ENCODE measurements at regions not wholly inside any gene's neighbourhood (a gene's known extent, or its start where the extent isn't known, plus 50 kb on each side); places are given as distances from the start of the nearest gene placed in this dataset.
"Not testable (repeated sequence)": the region's sequence is repeated elsewhere in the genome, so short reads cannot be mapped to it uniquely, and the experiment has no call there.

DNA sequence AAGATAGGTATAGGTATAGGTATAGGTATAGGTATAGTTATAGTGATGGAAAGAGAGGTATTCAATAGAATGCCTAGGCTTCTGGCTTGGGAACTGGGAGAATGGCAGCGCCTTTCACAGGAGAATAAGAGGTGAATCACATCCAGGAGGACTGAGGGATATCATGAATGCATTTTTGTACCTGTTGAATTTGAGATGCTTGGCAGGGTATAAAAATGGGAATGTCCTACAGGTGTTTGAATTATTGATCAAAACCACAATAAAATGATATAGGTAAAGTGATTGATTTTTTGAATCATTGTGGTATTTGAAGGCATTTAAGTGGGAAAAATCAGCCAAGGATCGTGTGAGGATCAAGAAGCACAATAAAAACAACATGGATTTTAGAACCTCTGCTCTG, 119.2 kb upstream of the ARG1 start:
- no peak for DNase-seq (ENCODE audit: low read depth)
- TF ChIP-seq, protein P1, sequence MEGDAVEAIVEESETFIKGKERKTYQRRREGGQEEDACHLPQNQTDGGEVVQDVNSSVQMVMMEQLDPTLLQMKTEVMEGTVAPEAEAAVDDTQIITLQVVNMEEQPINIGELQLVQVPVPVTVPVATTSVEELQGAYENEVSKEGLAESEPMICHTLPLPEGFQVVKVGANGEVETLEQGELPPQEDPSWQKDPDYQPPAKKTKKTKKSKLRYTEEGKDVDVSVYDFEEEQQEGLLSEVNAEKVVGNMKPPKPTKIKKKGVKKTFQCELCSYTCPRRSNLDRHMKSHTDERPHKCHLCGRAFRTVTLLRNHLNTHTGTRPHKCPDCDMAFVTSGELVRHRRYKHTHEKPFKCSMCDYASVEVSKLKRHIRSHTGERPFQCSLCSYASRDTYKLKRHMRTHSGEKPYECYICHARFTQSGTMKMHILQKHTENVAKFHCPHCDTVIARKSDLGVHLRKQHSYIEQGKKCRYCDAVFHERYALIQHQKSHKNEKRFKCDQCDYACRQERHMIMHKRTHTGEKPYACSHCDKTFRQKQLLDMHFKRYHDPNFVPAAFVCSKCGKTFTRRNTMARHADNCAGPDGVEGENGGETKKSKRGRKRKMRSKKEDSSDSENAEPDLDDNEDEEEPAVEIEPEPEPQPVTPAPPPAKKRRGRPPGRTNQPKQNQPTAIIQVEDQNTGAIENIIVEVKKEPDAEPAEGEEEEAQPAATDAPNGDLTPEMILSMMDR (conservative IDR thresholded peaks at IDR 0.05; ENCODE audit: control insufficient read depth, insufficient read depth, low read depth, low read length), result no peak
- H3K4me3 ChIP-seq (ENCODE audit: control insufficient read depth, low read depth, low read length), result no peak overlapping the region

- no peak overlapping the region for H3K4me3 ChIP-seq (ENCODE audit: control insufficient read depth, low read depth, low read length)
- TF ChIP-seq, protein P1 (conservative IDR thresholded peaks at IDR 0.05; ENCODE audit: control insufficient read depth, insufficient read depth, low read depth, low read length), result no peak
- no peak for DNase-seq (ENCODE audit: low read depth)
Measured at GRCh38 chr6:131456565-131456964, 116.5 kb upstream of the ARG1 start.

DNA sequence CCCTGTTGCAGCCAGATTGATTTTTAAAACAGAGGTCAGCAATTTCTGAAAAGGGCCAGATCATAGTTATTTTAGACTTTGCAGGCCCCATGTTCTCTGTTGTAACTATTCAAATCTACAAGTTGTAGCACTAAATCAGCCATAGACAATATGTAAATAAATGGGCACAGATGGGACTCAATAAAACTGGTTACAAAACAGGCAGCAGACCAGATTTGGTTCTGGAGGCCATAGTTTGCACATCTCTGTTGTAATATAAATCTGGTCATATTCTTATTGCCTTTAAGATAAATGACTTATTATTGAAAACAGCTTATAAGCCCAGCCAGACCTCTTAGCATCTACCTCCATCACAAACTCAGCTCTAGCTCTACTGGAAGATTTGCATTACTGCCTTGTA, 114.0 kb upstream of the ARG1 start:
- no peak for DNase-seq (ENCODE audit: low read depth)
- H3K4me3 ChIP-seq (ENCODE audit: control insufficient read depth, low read depth, low read length), result no peak overlapping the region
- TF ChIP-seq, protein P1 (conservative IDR thresholded peaks at IDR 0.05; ENCODE audit: control insufficient read depth, insufficient read depth, low read depth, low read length), result no peak

GRCh38 chr6:131460614-131461000, 112.4 kb upstream of the ARG1 start:
- no peak for DNase-seq (ENCODE audit: low read depth)
- TF ChIP-seq, protein P1 (conservative IDR thresholded peaks at IDR 0.05; ENCODE audit: control insufficient read depth, insufficient read depth, low read depth, low read length), result no peak
- no peak overlapping the region for H3K4me3 ChIP-seq (ENCODE audit: control insufficient read depth, low read depth, low read length)

DNA sequence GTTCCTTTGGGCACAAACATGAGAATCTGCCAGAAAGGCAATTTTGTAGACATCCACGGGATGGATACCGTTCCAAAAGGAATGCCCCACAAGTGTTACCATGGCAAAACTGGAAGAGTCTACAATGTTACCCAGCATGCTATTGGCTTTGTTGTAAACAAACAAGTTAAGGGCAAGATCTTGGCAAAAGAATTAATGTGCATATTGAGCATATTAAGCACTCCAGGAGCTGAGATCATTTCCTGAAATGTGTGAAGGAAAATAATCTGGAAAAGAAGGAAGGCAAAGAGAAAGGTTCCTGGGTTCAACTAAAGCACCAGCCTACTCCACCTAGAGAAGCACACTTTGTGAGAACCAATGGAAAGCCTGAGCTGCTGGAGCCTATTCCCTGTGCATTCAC, 103.9 kb upstream of the ARG1 start:
- H3K4me3 ChIP-seq (ENCODE audit: control insufficient read depth, low read depth, low read length), result no peak overlapping the region
- TF ChIP-seq, protein P1 (conservative IDR thresholded peaks at IDR 0.05; ENCODE audit: control insufficient read depth, insufficient read depth, low read depth, low read length), result no peak
- DNase-seq (ENCODE audit: low read depth), result no peak

- H3K4me3 ChIP-seq (ENCODE audit: control insufficient read depth, low read depth, low read length), result no peak overlapping the region
- TF ChIP-seq, protein P1 (conservative IDR thresholded peaks at IDR 0.05; ENCODE audit: control insufficient read depth, insufficient read depth, low read depth, low read length), result no peak
- DNase-seq (ENCODE audit: low read depth), result no peak
Measured at GRCh38 chr6:131470534-131470933, 102.5 kb upstream of the ARG1 start.

GRCh38 chr6:131471331-131471730, 101.7 kb upstream of the ARG1 start:
- TF ChIP-seq, protein P1 (conservative IDR thresholded peaks at IDR 0.05; ENCODE audit: control insufficient read depth, insufficient read depth, low read depth, low read length), result no peak
- no peak for DNase-seq (ENCODE audit: low read depth)
- H3K4me3 ChIP-seq (ENCODE audit: control insufficient read depth, low read depth, low read length), result no peak overlapping the region

- not testable (repeated sequence) for H3K4me3 ChIP-seq (ENCODE audit: control insufficient read depth, low read depth, low read length); DNase-seq (ENCODE audit: low read depth)
Measured at GRCh38 chr6:131473303-131473702, 99.7 kb upstream of the ARG1 start.
